HG02943 (cell line): ENCODE measurements at regions not wholly inside any gene's neighbourhood (a gene's known extent, or its start where the extent isn't known, plus 50 kb on each side); places are given as distances from the start of the nearest gene placed in this dataset.
"Not testable (repeated sequence)": the region's sequence is repeated elsewhere in the genome, so short reads cannot be mapped to it uniquely, and the experiment has no call there.

Source experiments
- ATAC-seq: cut with Tn5 transposase; IDR thresholded peaks from one replicate; pipeline ENCODE4 v1.9.1; 2021; ENCODE audit warnings: mild to moderate bottlenecking, low read depth, moderate library complexity; ENCODE audit not compliant: unreplicated experiment

GRCh38 chr2:87559001-87559400 is 188.9 kb upstream of the PLGLB2 start:
- not testable (repeated sequence) for ATAC-seq

GRCh38 chr2:87559735-87560134 is 188.2 kb upstream of the PLGLB2 start:
- ATAC-seq = not testable (repeated sequence)

GRCh38 chr2:87565116-87565515 is 182.8 kb upstream of the PLGLB2 start:
- not testable (repeated sequence) for ATAC-seq

GRCh38 chr2:87566531-87566930 is 181.4 kb upstream of the PLGLB2 start:
- not testable (repeated sequence) for ATAC-seq

- ATAC-seq = not testable (repeated sequence)
Measured at GRCh38 chr2:87567093-87567492, 180.8 kb upstream of the PLGLB2 start.

- not testable (repeated sequence) for ATAC-seq
Measured at GRCh38 chr2:87567912-87568311, 180.0 kb upstream of the PLGLB2 start.

GRCh38 chr2:87568554-87569278 is 179.2 kb upstream of the PLGLB2 start:
- ATAC-seq = not testable (repeated sequence)

GRCh38 chr2:87569689-87570397 is 178.0 kb upstream of the PLGLB2 start:
- ATAC-seq = not testable (repeated sequence)

- not testable (repeated sequence) for ATAC-seq
Measured at GRCh38 chr2:87571889-87572465, 175.9 kb upstream of the PLGLB2 start.

GRCh38 chr2:87572906-87573305 is 175.0 kb upstream of the PLGLB2 start:
- ATAC-seq = not testable (repeated sequence)

- ATAC-seq = not testable (repeated sequence)
Measured at GRCh38 chr2:87573386-87574192, 174.3 kb upstream of the PLGLB2 start.

GRCh38 chr2:87574193-87575119 is 173.4 kb upstream of the PLGLB2 start:
- not testable (repeated sequence) for ATAC-seq

GRCh38 chr2:87575138-87575537 is 172.7 kb upstream of the PLGLB2 start:
- not testable (repeated sequence) for ATAC-seq

GRCh38 chr2:87577358-87577757 is 170.5 kb upstream of the PLGLB2 start:
- not testable (repeated sequence) for ATAC-seq

- not testable (repeated sequence) for ATAC-seq
Measured at GRCh38 chr2:87582152-87582551, 165.7 kb upstream of the PLGLB2 start.

- not testable (repeated sequence) for ATAC-seq
Measured at GRCh38 chr2:87582579-87582978, 165.3 kb upstream of the PLGLB2 start.

- ATAC-seq = not testable (repeated sequence)
Measured at GRCh38 chr2:87583370-87583769, 164.5 kb upstream of the PLGLB2 start.

- not testable (repeated sequence) for ATAC-seq
Measured at GRCh38 chr2:87583803-87584202, 164.1 kb upstream of the PLGLB2 start.

GRCh38 chr2:87584268-87584906 is 163.5 kb upstream of the PLGLB2 start:
- not testable (repeated sequence) for ATAC-seq
